ENCODE measurements at regions not wholly inside any gene's neighbourhood (a gene's known extent, or its start where the extent isn't known, plus 50 kb on each side); places are given as distances from the start of the nearest gene placed in this dataset.

DNA sequence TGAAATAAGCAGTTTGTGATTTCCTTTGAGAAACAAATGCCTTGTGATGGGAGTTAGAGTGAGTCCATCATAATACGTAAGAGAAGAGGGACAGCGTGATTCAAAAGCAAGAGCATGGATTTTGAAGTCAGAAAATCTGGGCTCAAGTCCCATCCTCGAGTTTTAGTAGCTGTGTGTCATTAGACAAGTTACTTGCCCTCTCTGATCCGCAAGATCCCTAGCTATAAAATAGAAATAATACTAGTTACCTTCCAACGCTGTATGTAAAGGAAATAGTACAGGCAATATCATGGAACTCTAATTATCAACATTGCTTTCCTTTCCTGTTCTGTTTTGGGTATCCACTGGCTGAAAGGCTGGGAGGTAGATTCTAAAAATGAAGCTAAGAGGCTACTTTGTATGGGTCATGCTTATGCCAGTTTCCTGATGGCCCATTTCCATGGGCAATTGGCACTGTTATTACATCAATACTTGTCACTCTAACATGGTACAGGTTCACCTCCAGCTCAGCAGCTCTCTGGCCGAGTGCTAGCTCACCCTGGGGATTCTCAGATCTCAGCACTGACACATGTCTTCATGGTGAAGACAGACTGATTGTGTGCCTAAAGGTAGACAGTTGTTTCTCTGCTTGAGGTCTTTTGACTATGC lies 241.7 kb upstream of the KLF4 start:
- DNase-seq (ENCODE audit: low read depth, low spot score), result no peak
- Histone ChIP-seq H3K4me1 (ENCODE audit: insufficient read depth, insufficient read length) (no peaks in the 10 kb centered on the region), H3K9me3 (ENCODE audit: insufficient read depth, low read length) (no peaks in the 10 kb centered on the region), H3K27me3 (ENCODE audit: insufficient read depth, insufficient read length) (no peaks in the 10 kb centered on the region), H3K9ac (ENCODE audit: insufficient read length, low read depth) (no peak overlapping the region), H3K36me3 (ENCODE audit: insufficient read depth, insufficient read length, low read length) (no peaks in the 10 kb centered on the region), H3K4me3 (ENCODE audit: insufficient read length, low read depth) (no peak overlapping the region)
- TF ChIP-seq YY1 (IDR thresholded peaks at IDR 0.05; ENCODE audit: insufficient read depth, insufficient read length) (no peak), SUZ12 (IDR thresholded peaks at IDR 0.05; ENCODE audit: extremely low read depth, insufficient read depth, insufficient read length) (no peak), ZNF274 (IDR thresholded peaks at IDR 0.05; ENCODE audit: low read depth, low read length) (no peak)

DNA sequence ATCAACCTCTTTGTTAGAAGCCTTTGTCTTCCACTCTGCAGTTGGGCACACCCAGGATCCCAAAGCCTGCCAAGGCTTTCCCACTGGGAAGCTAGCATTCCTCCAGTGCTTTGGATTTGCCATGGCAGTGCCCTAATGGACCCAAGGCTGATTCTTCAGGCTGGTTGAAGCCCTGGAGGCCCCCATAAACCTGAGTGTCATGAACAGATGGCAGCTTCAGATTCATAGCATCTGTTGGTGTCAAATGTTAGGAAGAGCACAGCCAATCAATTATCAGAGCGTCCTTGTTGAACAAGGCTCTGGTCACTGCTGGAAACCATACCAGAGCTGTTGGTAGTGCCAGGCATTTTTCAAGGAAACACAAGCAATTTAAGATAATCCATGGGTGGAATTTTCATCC lies 241.1 kb upstream of the KLF4 start:
- DNase-seq (ENCODE audit: low read depth, low spot score), result no peak
- no peaks in the 10 kb centered on the region for H3K36me3 ChIP-seq (ENCODE audit: insufficient read depth, insufficient read length, low read length)
- H3K4me3 ChIP-seq (ENCODE audit: insufficient read length, low read depth), result no peak overlapping the region
- TF ChIP-seq YY1 (IDR thresholded peaks at IDR 0.05; ENCODE audit: insufficient read depth, insufficient read length) (no peak), ZNF274 (IDR thresholded peaks at IDR 0.05; ENCODE audit: low read depth, low read length) (no peak), SUZ12 (IDR thresholded peaks at IDR 0.05; ENCODE audit: extremely low read depth, insufficient read depth, insufficient read length) (no peak)
- H3K9ac ChIP-seq (ENCODE audit: insufficient read length, low read depth), result no peak overlapping the region
- no peaks in the 10 kb centered on the region for H3K27me3 ChIP-seq (ENCODE audit: insufficient read depth, insufficient read length)
- no peaks in the 10 kb centered on the region for H3K9me3 ChIP-seq (ENCODE audit: insufficient read depth, low read length)
- H3K4me1 ChIP-seq (ENCODE audit: insufficient read depth, insufficient read length), result no peaks in the 10 kb centered on the region

DNA sequence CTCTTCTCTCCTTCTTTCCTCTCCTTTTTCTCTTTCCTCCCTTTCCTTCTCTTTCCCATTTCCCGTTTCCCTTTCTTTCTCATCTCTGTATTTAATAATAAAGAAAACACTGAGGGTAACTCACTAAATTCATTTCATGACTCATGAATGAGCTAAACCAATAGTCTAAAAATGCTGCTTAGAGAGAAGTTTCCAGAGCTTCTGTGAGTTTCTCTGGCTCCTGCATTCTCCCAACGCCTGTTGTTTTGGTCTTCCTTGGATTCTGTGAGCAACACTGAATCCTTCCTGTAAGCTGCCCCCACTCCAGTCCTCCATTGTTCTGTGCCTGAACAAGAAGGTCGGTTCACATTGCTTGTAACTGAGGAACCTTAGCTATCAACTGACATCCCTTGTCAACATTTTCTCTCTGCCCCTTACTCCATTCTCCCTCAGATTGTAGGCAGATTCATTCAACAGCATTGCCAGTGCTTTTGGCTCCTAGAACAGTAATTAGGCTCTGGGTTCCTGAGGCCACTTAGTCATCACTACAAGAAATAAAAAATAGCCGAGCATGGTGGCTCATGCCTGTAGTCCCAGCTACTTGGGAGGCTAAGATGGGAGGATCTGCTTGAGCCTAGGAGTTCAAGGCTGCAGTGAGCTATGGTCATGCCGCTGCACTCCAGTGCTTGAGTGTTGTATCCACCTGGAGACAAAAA lies 237.7 kb upstream of the KLF4 start:
- H3K36me3 ChIP-seq (ENCODE audit: insufficient read depth, insufficient read length, low read length), result no peaks in the 10 kb centered on the region
- H3K4me1 ChIP-seq (ENCODE audit: insufficient read depth, insufficient read length), result no peaks in the 10 kb centered on the region
- H3K9ac ChIP-seq (ENCODE audit: insufficient read length, low read depth), result no peak overlapping the region
- no peak overlapping the region for H3K4me3 ChIP-seq (ENCODE audit: insufficient read length, low read depth)
- TF ChIP-seq ZNF274 (IDR thresholded peaks at IDR 0.05; ENCODE audit: low read depth, low read length) (no peak), SUZ12 (IDR thresholded peaks at IDR 0.05; ENCODE audit: extremely low read depth, insufficient read depth, insufficient read length) (no peak), YY1 (IDR thresholded peaks at IDR 0.05; ENCODE audit: insufficient read depth, insufficient read length) (no peak)
- DNase-seq (ENCODE audit: low read depth, low spot score), result no peak
- H3K9me3 ChIP-seq (ENCODE audit: insufficient read depth, low read length), result no peaks in the 10 kb centered on the region
- no peaks in the 10 kb centered on the region for H3K27me3 ChIP-seq (ENCODE audit: insufficient read depth, insufficient read length)

DNA sequence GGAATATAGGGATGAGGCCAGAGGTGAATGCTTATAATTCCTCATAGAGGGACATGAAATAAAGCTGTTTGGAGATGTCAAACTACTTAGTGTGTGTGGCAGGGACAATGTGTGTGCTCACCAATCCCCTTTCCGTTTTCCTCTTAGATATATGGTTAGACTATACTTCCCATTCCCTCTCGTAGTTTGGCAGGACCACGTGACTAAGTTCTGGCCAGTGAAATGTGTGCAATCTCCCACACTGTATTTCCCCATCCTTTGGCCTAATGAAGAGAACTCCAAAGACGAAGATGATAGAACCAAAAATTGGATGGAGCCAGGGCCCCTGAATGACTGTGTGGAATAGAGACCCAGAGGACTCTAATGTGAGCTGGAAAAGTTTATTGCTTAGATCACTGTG lies 233.4 kb upstream of the KLF4 start:
- H3K36me3 ChIP-seq (ENCODE audit: insufficient read depth, insufficient read length, low read length), result no peaks in the 10 kb centered on the region
- H3K9ac ChIP-seq (ENCODE audit: insufficient read length, low read depth), result no peak overlapping the region
- DNase-seq (ENCODE audit: low read depth, low spot score), result no peak
- no peak for TF ChIP-seq YY1 (IDR thresholded peaks at IDR 0.05; ENCODE audit: insufficient read depth, insufficient read length)
- TF ChIP-seq ZNF274 (IDR thresholded peaks at IDR 0.05; ENCODE audit: low read depth, low read length), result no peak
- TF ChIP-seq SUZ12 (IDR thresholded peaks at IDR 0.05; ENCODE audit: extremely low read depth, insufficient read depth, insufficient read length), result no peak
- H3K4me3 ChIP-seq (ENCODE audit: insufficient read length, low read depth), result no peak overlapping the region
- H3K4me1 ChIP-seq (ENCODE audit: insufficient read depth, insufficient read length), result no peaks in the 10 kb centered on the region
- no peaks in the 10 kb centered on the region for H3K9me3 ChIP-seq (ENCODE audit: insufficient read depth, low read length)
- H3K27me3 ChIP-seq (ENCODE audit: insufficient read depth, insufficient read length), result no peaks in the 10 kb centered on the region

DNA sequence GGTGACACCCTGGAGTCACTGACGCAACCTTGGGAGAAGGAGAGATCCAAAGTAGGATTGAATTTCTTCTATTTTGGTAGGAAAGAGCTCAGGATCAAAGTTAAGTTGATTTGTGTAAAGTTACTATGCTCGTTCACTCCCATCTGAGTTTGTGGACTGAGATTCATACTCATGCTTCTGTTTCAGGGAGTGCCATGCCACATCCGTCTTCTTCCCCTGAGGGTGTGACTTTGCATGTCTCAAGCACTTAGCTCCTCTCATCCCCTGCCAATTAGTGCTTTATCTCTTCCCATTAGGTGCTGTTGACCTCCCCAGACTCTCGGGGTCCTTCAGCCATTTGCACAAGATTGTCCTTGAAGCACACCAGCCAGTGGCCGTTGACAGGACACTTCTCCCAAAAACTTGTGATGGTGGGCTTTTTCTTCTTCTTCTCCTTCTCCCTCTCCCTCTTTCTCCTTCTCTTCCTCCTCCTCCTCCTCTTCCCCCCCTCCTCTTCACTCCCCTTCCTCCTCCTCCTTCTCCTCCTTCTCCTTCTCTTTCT lies 232.2 kb upstream of the KLF4 start:
- Histone ChIP-seq H3K4me3 (ENCODE audit: insufficient read length, low read depth) (no peak overlapping the region), H3K36me3 (ENCODE audit: insufficient read depth, insufficient read length, low read length) (no peaks in the 10 kb centered on the region), H3K9ac (ENCODE audit: insufficient read length, low read depth) (no peak overlapping the region), H3K9me3 (ENCODE audit: insufficient read depth, low read length) (no peaks in the 10 kb centered on the region), H3K4me1 (ENCODE audit: insufficient read depth, insufficient read length) (no peaks in the 10 kb centered on the region), H3K27me3 (ENCODE audit: insufficient read depth, insufficient read length) (no peaks in the 10 kb centered on the region)
- DNase-seq (ENCODE audit: low read depth, low spot score), result no peak
- TF ChIP-seq SUZ12 (IDR thresholded peaks at IDR 0.05; ENCODE audit: extremely low read depth, insufficient read depth, insufficient read length), result no peak
- TF ChIP-seq YY1 (IDR thresholded peaks at IDR 0.05; ENCODE audit: insufficient read depth, insufficient read length), result no peak
- TF ChIP-seq ZNF274 (IDR thresholded peaks at IDR 0.05; ENCODE audit: low read depth, low read length), result no peak

DNA sequence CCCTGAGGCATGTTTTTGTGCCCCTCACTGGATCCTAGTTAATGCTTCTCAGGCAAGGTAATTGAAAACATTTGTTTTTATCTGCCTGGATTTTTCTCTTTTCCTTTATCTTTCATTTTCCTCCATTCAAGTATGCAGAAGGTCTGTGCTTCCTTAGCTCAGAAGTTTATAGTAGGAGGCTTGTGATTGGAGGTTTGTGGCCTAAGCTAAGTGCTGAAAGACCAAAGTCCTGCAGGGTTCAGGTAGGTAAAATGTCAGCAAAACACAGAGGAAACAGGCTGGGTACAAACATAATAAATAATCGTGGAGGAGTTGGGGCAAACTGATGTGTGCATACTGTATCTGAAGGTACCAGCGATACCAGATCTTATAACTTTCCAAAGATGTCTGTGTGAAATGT lies 230.9 kb upstream of the KLF4 start:
- no peaks in the 10 kb centered on the region for H3K9me3 ChIP-seq (ENCODE audit: insufficient read depth, low read length)
- no peak overlapping the region for H3K9ac ChIP-seq (ENCODE audit: insufficient read length, low read depth)
- TF ChIP-seq SUZ12 (IDR thresholded peaks at IDR 0.05; ENCODE audit: extremely low read depth, insufficient read depth, insufficient read length), result no peak
- TF ChIP-seq YY1 (IDR thresholded peaks at IDR 0.05; ENCODE audit: insufficient read depth, insufficient read length), result no peak
- TF ChIP-seq ZNF274 (IDR thresholded peaks at IDR 0.05; ENCODE audit: low read depth, low read length), result no peak
- no peaks in the 10 kb centered on the region for H3K4me1 ChIP-seq (ENCODE audit: insufficient read depth, insufficient read length)
- no peaks in the 10 kb centered on the region for H3K27me3 ChIP-seq (ENCODE audit: insufficient read depth, insufficient read length)
- no peak overlapping the region for H3K4me3 ChIP-seq (ENCODE audit: insufficient read length, low read depth)
- no peak for DNase-seq (ENCODE audit: low read depth, low spot score)
- H3K36me3 ChIP-seq (ENCODE audit: insufficient read depth, insufficient read length, low read length), result no peaks in the 10 kb centered on the region

DNA sequence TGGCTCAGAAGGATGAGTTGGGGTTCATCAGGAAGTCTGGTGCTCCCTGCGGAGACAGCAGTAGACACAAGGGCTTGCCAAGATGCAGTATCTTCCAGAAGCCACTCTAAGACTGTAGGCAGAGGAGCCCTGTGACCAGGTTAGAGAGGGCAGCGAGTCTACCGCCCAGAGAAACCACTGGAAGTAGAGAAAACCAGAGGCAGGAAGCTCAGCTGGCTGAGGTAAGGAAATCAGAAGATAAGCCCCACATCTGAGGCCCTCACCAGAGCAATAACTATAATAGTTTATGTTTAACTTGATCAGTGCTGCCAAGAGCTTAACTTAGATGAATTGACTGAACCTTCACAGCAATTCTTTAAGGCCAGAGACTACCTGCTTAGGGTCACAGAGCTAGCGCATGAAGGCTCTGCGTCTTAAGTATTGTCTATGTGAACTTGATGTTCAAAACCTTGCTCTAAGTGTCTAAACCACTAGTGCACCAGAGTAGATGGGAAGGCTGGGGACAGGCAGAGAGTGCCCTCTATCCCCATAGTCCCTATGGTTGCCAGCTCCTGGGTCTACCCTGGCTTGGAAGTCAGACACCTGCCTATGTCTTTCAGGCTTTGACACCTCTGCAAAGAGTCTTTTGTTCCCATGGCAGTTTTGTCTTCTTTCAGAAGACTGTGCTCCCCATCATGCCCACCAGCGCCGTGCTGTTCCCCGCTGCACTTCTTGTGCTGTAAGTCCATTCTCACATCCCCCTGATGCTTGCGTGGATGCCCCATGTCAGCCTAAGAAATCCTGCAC lies 228.2 kb upstream of the KLF4 start:
- no peak overlapping the region for H3K9ac ChIP-seq (ENCODE audit: insufficient read length, low read depth)
- H3K36me3 ChIP-seq (ENCODE audit: insufficient read depth, insufficient read length, low read length), result no peaks in the 10 kb centered on the region
- H3K27me3 ChIP-seq (ENCODE audit: insufficient read depth, insufficient read length), result no peaks in the 10 kb centered on the region
- no peak overlapping the region for H3K4me3 ChIP-seq (ENCODE audit: insufficient read length, low read depth)
- no peaks in the 10 kb centered on the region for H3K4me1 ChIP-seq (ENCODE audit: insufficient read depth, insufficient read length)
- TF ChIP-seq SUZ12 (IDR thresholded peaks at IDR 0.05; ENCODE audit: extremely low read depth, insufficient read depth, insufficient read length) (no peak), ZNF274 (IDR thresholded peaks at IDR 0.05; ENCODE audit: low read depth, low read length) (no peak), YY1 (IDR thresholded peaks at IDR 0.05; ENCODE audit: insufficient read depth, insufficient read length) (no peak)
- H3K9me3 ChIP-seq (ENCODE audit: insufficient read depth, low read length), result no peaks in the 10 kb centered on the region
- no peak for DNase-seq (ENCODE audit: low read depth, low spot score)

Measured in NT2/D1 (cell line).